GM12878 (cell line): ENCODE measurements at regions not wholly inside any gene's neighbourhood (a gene's known extent, or its start where the extent isn't known, plus 50 kb on each side); places are given as distances from the start of the nearest gene placed in this dataset.

ENCODE experiments used
- CBX5 ChIP-seq: sonication (generic); IDR thresholded peaks from 2 replicates; pipeline ENCODE4 v1.6.1; 2016; ENCODE audit warnings: low read depth, moderate library complexity, mild to moderate bottlenecking, inconsistent platforms
- CUX1 ChIP-seq: IDR thresholded peaks from 2 replicates; pipeline ENCODE4 v1.6.1; 2012; ENCODE audit warnings: improper control_type of control experiment, low read depth, low read length; ENCODE audit not compliant: insufficient replicate concordance
- EZH2 ChIP-seq: IDR thresholded peaks from 2 replicates; pipeline ENCODE4 v1.6.1; 2012; ENCODE audit warnings: low read depth, mild to moderate bottlenecking, control low read depth, inconsistent platforms, low read length, borderline replicate concordance; ENCODE audit not compliant: control insufficient read depth
- GABPA ChIP-seq: IDR thresholded peaks from 2 replicates; pipeline ENCODE4 v1.6.1; 2014; ENCODE audit warnings: antibody characterized with exemption, low read depth, mild to moderate bottlenecking, inconsistent platforms
- NR2C2 ChIP-seq: IDR thresholded peaks from 2 replicates; pipeline ENCODE4 v1.6.1; 2011; ENCODE audit warnings: borderline replicate concordance, low read depth; ENCODE audit not compliant: control insufficient read depth, insufficient read length
- RAD51 ChIP-seq: fragments of 450-650 bp; IDR thresholded peaks from 2 replicates; pipeline ENCODE4 v1.6.1; 2016; ENCODE audit warnings: moderate library complexity, mild to moderate bottlenecking, inconsistent platforms
- SKIL ChIP-seq: fragments of 450-650 bp; IDR thresholded peaks from 2 replicates; pipeline ENCODE4 v1.6.1; 2017; ENCODE audit warnings: mild to moderate bottlenecking, low read depth, inconsistent platforms; ENCODE audit not compliant: poor library complexity, severe bottlenecking
- USF1 ChIP-seq: IDR thresholded peaks from 2 replicates; pipeline ENCODE4 v1.6.1; 2011; ENCODE audit warnings: borderline replicate concordance, low read depth, mild to moderate bottlenecking, moderate library complexity, mixed read lengths, low read length; ENCODE audit not compliant: insufficient read depth; ENCODE audit errors: extremely low read length
- TF ChIP-seq, protein P1 (sequence below): fragments of 150-350 bp; IDR thresholded peaks from 2 replicates; pipeline ENCODE4 v1.6.1; 2016; ENCODE audit warnings: low read depth, low read length
- TF ChIP-seq, protein P2 (sequence below): fragments of 450-650 bp; IDR thresholded peaks from 2 replicates; pipeline ENCODE4 v1.6.1; 2016; ENCODE audit warnings: mild to moderate bottlenecking, moderate library complexity, borderline replicate concordance
- TF ChIP-seq, protein P3 (sequence below), 3 experiments: IDR thresholded peaks in 2 of 3; conservative IDR thresholded peaks in 1 of 3; 2 replicates each; pipeline ENCODE4 v1.5.1; 2011; ENCODE audit warnings: low read depth in 3 of 3, low read length in 3 of 3, mild to moderate bottlenecking in 3 of 3, control low read depth in 2 of 3, moderate library complexity in 2 of 3, inconsistent platforms in 1 of 3, mixed read lengths in 1 of 3; ENCODE audit not compliant: control insufficient read depth in 2 of 3, insufficient read depth in 1 of 3; ENCODE audit errors: extremely low read depth in 1 of 3

DNA sequence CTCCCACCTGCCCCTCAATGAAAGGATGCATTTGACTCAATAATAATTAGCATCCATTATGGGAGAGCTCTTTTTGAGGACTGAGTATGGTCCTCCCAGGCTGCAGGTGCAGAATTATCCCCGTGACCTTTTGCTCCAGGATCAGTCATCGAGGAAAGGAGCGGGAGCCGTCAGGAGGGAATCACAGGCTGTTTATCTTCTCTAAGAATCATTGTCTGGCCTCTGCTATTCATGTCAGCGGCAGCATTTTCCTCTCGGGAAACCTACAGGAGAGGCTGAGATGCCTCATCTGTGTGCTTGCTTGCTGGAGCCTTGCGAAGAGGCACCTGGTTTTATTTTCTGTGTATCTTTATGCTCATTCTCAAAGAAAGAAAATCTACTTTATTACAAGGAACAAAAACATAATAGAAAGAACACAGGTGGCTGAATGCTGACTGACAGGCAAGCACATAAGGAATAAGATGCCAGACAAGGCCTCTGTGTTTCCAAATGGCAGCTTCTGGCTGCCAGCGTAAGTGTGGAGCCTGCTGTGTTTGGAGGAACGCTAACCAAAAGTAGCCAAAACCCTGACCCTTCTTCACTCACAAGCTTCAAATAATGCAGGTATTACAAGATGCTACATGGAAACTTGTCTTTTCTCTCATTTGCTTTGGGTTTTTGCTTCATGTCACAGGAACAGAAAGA, 539.1 kb upstream of the MARCKS start:
- TF ChIP-seq NR2C2 (no peak), USF1 (no peak), CBX5 (no peak), EZH2 (no peak), CUX1 (no peak), GABPA (no peak), RAD51 (no peak), SKIL (no peak)
- TF ChIP-seq, protein P1, sequence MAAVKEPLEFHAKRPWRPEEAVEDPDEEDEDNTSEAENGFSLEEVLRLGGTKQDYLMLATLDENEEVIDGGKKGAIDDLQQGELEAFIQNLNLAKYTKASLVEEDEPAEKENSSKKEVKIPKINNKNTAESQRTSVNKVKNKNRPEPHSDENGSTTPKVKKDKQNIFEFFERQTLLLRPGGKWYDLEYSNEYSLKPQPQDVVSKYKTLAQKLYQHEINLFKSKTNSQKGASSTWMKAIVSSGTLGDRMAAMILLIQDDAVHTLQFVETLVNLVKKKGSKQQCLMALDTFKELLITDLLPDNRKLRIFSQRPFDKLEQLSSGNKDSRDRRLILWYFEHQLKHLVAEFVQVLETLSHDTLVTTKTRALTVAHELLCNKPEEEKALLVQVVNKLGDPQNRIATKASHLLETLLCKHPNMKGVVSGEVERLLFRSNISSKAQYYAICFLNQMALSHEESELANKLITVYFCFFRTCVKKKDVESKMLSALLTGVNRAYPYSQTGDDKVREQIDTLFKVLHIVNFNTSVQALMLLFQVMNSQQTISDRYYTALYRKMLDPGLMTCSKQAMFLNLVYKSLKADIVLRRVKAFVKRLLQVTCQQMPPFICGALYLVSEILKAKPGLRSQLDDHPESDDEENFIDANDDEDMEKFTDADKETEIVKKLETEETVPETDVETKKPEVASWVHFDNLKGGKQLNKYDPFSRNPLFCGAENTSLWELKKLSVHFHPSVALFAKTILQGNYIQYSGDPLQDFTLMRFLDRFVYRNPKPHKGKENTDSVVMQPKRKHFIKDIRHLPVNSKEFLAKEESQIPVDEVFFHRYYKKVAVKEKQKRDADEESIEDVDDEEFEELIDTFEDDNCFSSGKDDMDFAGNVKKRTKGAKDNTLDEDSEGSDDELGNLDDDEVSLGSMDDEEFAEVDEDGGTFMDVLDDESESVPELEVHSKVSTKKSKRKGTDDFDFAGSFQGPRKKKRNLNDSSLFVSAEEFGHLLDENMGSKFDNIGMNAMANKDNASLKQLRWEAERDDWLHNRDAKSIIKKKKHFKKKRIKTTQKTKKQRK = no peak
- TF ChIP-seq, protein P2, sequence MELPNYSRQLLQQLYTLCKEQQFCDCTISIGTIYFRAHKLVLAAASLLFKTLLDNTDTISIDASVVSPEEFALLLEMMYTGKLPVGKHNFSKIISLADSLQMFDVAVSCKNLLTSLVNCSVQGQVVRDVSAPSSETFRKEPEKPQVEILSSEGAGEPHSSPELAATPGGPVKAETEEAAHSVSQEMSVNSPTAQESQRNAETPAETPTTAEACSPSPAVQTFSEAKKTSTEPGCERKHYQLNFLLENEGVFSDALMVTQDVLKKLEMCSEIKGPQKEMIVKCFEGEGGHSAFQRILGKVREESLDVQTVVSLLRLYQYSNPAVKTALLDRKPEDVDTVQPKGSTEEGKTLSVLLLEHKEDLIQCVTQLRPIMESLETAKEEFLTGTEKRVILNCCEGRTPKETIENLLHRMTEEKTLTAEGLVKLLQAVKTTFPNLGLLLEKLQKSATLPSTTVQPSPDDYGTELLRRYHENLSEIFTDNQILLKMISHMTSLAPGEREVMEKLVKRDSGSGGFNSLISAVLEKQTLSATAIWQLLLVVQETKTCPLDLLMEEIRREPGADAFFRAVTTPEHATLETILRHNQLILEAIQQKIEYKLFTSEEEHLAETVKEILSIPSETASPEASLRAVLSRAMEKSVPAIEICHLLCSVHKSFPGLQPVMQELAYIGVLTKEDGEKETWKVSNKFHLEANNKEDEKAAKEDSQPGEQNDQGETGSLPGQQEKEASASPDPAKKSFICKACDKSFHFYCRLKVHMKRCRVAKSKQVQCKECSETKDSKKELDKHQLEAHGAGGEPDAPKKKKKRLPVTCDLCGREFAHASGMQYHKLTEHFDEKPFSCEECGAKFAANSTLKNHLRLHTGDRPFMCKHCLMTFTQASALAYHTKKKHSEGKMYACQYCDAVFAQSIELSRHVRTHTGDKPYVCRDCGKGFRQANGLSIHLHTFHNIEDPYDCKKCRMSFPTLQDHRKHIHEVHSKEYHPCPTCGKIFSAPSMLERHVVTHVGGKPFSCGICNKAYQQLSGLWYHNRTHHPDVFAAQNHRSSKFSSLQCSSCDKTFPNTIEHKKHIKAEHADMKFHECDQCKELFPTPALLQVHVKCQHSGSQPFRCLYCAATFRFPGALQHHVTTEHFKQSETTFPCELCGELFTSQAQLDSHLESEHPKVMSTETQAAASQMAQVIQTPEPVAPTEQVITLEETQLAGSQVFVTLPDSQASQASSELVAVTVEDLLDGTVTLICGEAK = no peak
- TF ChIP-seq, protein P3, sequence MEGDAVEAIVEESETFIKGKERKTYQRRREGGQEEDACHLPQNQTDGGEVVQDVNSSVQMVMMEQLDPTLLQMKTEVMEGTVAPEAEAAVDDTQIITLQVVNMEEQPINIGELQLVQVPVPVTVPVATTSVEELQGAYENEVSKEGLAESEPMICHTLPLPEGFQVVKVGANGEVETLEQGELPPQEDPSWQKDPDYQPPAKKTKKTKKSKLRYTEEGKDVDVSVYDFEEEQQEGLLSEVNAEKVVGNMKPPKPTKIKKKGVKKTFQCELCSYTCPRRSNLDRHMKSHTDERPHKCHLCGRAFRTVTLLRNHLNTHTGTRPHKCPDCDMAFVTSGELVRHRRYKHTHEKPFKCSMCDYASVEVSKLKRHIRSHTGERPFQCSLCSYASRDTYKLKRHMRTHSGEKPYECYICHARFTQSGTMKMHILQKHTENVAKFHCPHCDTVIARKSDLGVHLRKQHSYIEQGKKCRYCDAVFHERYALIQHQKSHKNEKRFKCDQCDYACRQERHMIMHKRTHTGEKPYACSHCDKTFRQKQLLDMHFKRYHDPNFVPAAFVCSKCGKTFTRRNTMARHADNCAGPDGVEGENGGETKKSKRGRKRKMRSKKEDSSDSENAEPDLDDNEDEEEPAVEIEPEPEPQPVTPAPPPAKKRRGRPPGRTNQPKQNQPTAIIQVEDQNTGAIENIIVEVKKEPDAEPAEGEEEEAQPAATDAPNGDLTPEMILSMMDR (IDR thresholded peaks at IDR 0.05 in 2 of 3, conservative IDR thresholded peaks at IDR 0.05 in 1 of 3; ENCODE audit: control insufficient read depth in 2 of 3, extremely low read depth in 1 of 3, insufficient read depth in 1 of 3, low read depth in 3 of 3, low read length in 3 of 3) = no peak
